Spinal cord (tissue), 9 donors: ENCODE measurements at regions not wholly inside any gene's neighbourhood (a gene's known extent, or its start where the extent isn't known, plus 50 kb on each side); places are given as distances from the start of the nearest gene placed in this dataset.

ENCODE experiments used
- DNase-seq, 6 donors: peaks; one replicate each; pipeline versions ENCODE4 v3.0.0 to v3.0.0-alpha.2; 2013 to 2015; ENCODE audit warnings: low spot score in 6 of 6, low read depth in 4 of 6
- H3K27ac ChIP-seq: one replicate; pipeline ENCODE4 v1.5.1; 2013; ENCODE audit warnings: low read depth, low read length, control low read depth
- H3K27me3 ChIP-seq: one replicate; pipeline ENCODE4 v1.6.1; 2013; ENCODE audit warnings: low read length; ENCODE audit not compliant: control insufficient read depth, insufficient read depth
- H3K36me3 ChIP-seq: one replicate; pipeline ENCODE4 v1.6.1; 2013; ENCODE audit warnings: low read length; ENCODE audit not compliant: control insufficient read depth, insufficient read depth
- H3K4me1 ChIP-seq: one replicate; pipeline ENCODE4 v1.6.1; 2013; ENCODE audit warnings: low read length; ENCODE audit not compliant: control insufficient read depth, insufficient read depth
- H3K4me3 ChIP-seq: one replicate; pipeline ENCODE4 v1.5.1; 2013; ENCODE audit warnings: low read depth, low read length, control low read depth
- H3K9me3 ChIP-seq: one replicate; pipeline ENCODE4 v1.6.1; 2013; ENCODE audit warnings: low read length; ENCODE audit not compliant: control insufficient read depth, insufficient read depth
- WGBS: methylation state at CpG from one replicate; pipeline ENCODE4 v1.1.5; 2013; ENCODE audit warnings: missing lambda C conversion rate; ENCODE audit not compliant: insufficient coverage; 5-methylcytosine and 5-hydroxymethylcytosine counted together
- donor health status: healthy.

GRCh38 chr11:34564406-34564805 is 50.8 kb upstream of the ELF5 start:
- H3K4me3 ChIP-seq = no peak overlapping the region
- H3K36me3 ChIP-seq = no peaks in the 10 kb centered on the region
- H3K27ac ChIP-seq = peak overlapping the region; percentile 35
- H3K9me3 ChIP-seq = no peaks in the 10 kb centered on the region
- H3K4me1 ChIP-seq = peaks cover 19% of the 10 kb centered on the region
- no peak for DNase-seq
- no CpG with 5 or more reads among the region's 3 CpGs for WGBS
- no peaks in the 10 kb centered on the region for H3K27me3 ChIP-seq

DNA sequence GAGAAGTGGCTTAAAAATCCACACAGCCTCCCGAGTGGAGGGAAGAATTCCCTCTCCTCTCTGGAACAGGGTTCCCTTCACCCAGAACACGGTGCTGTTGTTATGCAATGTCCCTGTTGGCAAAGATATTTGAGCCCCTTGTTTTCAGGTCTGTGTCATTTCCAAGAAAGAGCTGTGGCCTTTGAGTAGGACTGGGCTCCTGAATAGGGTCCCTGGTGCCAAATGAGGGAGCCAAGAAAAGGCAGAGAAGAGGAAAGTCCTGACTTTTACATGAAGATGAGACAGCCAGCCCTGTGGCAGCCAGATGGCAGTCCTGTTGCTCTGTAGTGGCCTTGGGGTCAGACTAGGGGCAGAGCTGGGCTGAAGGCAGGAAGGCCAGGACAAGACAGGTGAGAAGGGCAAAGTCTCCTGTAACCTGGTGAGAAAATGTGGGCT is 51.2 kb upstream of the ELF5 start:
- H3K36me3 ChIP-seq = no peaks in the 10 kb centered on the region
- H3K4me3 ChIP-seq = no peak overlapping the region
- no peaks in the 10 kb centered on the region for H3K9me3 ChIP-seq
- peaks cover 19% of the 10 kb centered on the region for H3K4me1 ChIP-seq
- peak in 4 of 6 donors; percentile 12 to 84 (median 42) for DNase-seq
- H3K27me3 ChIP-seq = no peaks in the 10 kb centered on the region
- 71% methylated on average over 1 of the region's 2 CpGs for WGBS
- peak overlapping the region; percentile 35 for H3K27ac ChIP-seq

DNA sequence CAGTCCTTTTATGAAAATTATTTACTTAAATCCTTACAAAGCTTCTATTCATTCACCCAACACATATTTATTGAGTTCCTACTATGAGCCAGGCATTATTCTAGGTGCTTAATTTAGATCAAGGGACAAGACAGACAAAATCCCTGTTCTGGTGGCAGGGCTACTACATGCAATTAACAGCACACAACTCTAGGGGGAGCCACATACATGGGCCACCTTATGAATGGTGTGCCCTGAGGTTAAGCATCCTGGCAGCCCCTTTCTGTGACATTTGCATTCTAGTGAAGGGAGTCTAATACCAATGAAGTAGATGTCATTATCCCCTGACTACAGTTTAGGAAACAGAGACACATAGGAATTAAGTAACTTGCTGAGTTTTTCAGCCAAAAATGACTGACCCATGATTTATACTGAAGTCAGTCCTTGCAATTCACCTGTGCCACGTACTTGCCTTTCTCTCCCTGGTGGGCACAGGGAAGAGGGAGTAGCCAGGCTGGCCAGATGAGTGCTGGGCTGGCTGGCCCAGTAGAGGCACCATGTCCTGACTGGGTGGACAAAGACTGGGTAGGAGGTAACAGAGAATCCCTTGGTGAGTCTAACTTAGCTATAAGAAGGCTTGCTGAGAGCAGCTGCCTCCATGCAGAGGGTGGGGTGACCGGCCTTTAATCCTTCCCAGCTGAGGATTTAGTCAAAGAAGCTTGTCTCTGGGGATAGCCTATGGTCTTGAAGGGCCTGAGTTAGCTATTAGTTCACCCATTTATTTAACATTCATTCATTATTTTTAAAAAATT is 52.0 kb upstream of the ELF5 start:
- Histone ChIP-seq H3K36me3 (no peaks in the 10 kb centered on the region), H3K27me3 (no peaks in the 10 kb centered on the region), H3K4me3 (no peak overlapping the region), H3K4me1 (peaks cover 19% of the 10 kb centered on the region), H3K9me3 (no peaks in the 10 kb centered on the region), H3K27ac (no peak overlapping the region)
- no peak for DNase-seq
- 88% methylated on average over 1 of the region's 2 CpGs for whole genome bisulfite sequencing

GRCh38 chr11:34566208-34566551 is 52.6 kb upstream of the ELF5 start:
- no peak overlapping the region for H3K27ac ChIP-seq
- WGBS = 79% methylated on average over 2 of the region's 3 CpGs
- peaks cover 19% of the 10 kb centered on the region for H3K4me1 ChIP-seq
- H3K9me3 ChIP-seq = no peaks in the 10 kb centered on the region
- H3K4me3 ChIP-seq = no peak overlapping the region
- no peaks in the 10 kb centered on the region for H3K36me3 ChIP-seq
- no peaks in the 10 kb centered on the region for H3K27me3 ChIP-seq
- DNase-seq = no peak

DNA sequence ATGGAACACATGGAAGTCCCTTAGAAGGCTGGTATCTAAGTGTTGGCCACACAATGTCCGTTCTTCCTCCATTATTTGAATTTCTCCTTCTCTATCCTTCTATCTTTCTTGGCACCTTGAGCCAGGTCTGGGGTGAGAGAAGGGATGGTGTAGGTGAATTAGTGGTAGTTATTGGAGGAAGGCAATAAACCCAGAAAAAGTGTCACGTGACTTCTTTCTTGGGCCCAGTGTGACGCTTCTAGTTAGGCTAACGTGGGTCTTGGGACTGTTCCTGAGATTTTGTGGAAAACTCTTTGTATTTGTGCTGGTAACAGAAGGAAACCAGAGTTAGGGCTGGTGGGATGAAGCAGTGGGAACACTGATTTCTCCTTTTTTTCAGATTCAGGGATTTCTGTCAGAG is 53.1 kb upstream of the ELF5 start:
- Histone ChIP-seq H3K27me3 (no peaks in the 10 kb centered on the region), H3K36me3 (no peaks in the 10 kb centered on the region), H3K9me3 (no peaks in the 10 kb centered on the region), H3K4me1 (peaks cover 19% of the 10 kb centered on the region), H3K27ac (no peak overlapping the region), H3K4me3 (no peak overlapping the region)
- whole genome bisulfite sequencing = 100% methylated on average over 1 of the region's 4 CpGs
- no peak for DNase-seq

- Histone ChIP-seq H3K27me3 (no peaks in the 10 kb centered on the region), H3K4me1 (peaks cover 19% of the 10 kb centered on the region), H3K36me3 (no peaks in the 10 kb centered on the region), H3K4me3 (no peak overlapping the region), H3K9me3 (no peaks in the 10 kb centered on the region), H3K27ac (no peak overlapping the region)
- DNase-seq = peak in 1 of 6 donors; percentile 6
- WGBS = 76% methylated on average over 2 of the region's 4 CpGs
These were observed 53.2 kb upstream of the EHF start for GRCh38 chr11:34567733-34568132.

DNA sequence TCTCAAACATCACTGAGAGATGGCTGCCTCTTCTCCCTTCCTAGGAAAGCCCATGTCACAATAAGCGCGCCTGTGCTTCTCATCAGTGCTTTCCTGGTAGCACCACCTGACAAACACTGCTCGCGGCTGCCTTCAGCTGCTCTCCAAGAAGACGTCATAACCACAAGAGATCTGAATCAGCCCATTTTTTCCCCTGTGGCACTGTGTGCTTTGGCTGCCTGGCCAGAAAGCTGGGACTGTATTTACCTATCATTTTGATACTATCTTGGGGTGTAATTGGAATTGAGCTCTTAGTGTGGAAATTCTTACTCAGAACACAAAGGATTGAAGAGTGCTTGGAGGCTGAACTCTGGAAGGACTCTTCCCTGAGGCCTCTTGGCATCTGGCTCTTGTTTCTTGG is 50.3 kb upstream of the EHF start:
- Histone ChIP-seq H3K9me3 (no peaks in the 10 kb centered on the region), H3K27me3 (no peaks in the 10 kb centered on the region), H3K27ac (no peak overlapping the region), H3K4me1 (peaks cover 7% of the 10 kb centered on the region), H3K4me3 (no peak overlapping the region), H3K36me3 (no peaks in the 10 kb centered on the region)
- 100% methylated on average over 2 of the region's 5 CpGs for WGBS
- no peak for DNase-seq
